Mesendoderm (in vitro differentiated cells): ENCODE measurements at regions not wholly inside any gene's neighbourhood (a gene's known extent, or its start where the extent isn't known, plus 50 kb on each side); places are given as distances from the start of the nearest gene placed in this dataset.

ENCODE experiments used
- DNase-seq: peaks from one replicate; pipeline ENCODE4 v3.0.0; 2013
- H2AK5ac ChIP-seq: 2 replicates; pipeline ENCODE4 v1.6.1; 2013; ENCODE audit warnings: low read length, inconsistent platforms
- H2BK120ac ChIP-seq: 2 replicates; pipeline ENCODE4 v1.6.1; 2013; ENCODE audit warnings: low read depth, mild to moderate bottlenecking, low read length, moderate library complexity, mixed read lengths
- H2BK15ac ChIP-seq: replicated peaks from 2 replicates; pipeline ENCODE4 v1.6.1; 2013; ENCODE audit warnings: low read depth, mild to moderate bottlenecking, moderate library complexity
- H2BK5ac ChIP-seq: 2 replicates; pipeline ENCODE4 v1.6.1; 2013; ENCODE audit warnings: low read length, inconsistent platforms
- H3K18ac ChIP-seq: 2 replicates; pipeline ENCODE4 v1.6.1; 2013; ENCODE audit warnings: mild to moderate bottlenecking, low read length, mixed read lengths
- H3K23ac ChIP-seq: one replicate; pipeline ENCODE4 v1.6.1; 2013; ENCODE audit warnings: low read length
- H3K27ac ChIP-seq: 2 replicates; pipeline ENCODE4 v1.5.1; 2013; ENCODE audit warnings: low read depth, mild to moderate bottlenecking, inconsistent platforms, low read length, moderate library complexity
- H3K27me3 ChIP-seq: 2 replicates; pipeline ENCODE4 v1.6.1; 2013; ENCODE audit warnings: low read length, control low read depth, mild to moderate bottlenecking, inconsistent platforms; ENCODE audit not compliant: insufficient read depth, poor library complexity
- H3K36me3 ChIP-seq: 2 replicates; pipeline ENCODE4 v1.6.1; 2013; ENCODE audit warnings: low read length, inconsistent platforms; ENCODE audit not compliant: control insufficient read depth, insufficient read depth
- H3K4ac ChIP-seq: one replicate; pipeline ENCODE4 v1.6.1; 2013; ENCODE audit warnings: low read depth, mild to moderate bottlenecking, low read length, moderate library complexity
- H3K4me1 ChIP-seq: 2 replicates; pipeline ENCODE4 v1.6.1; 2013; ENCODE audit warnings: low read depth, low read length, inconsistent platforms; ENCODE audit not compliant: control insufficient read depth
- H3K4me2 ChIP-seq: 2 replicates; pipeline ENCODE4 v1.6.1; 2013; ENCODE audit warnings: low read length
- H3K4me3 ChIP-seq: 2 replicates; pipeline ENCODE4 v1.5.1; 2013; ENCODE audit warnings: mild to moderate bottlenecking, low read length
- H3K56ac ChIP-seq: one replicate; pipeline ENCODE4 v1.6.1; 2013; ENCODE audit warnings: low read length
- H3K79me1 ChIP-seq: 2 replicates; pipeline ENCODE4 v1.6.1; 2013; ENCODE audit warnings: low read length, inconsistent platforms
- H3K79me2 ChIP-seq: 2 replicates; pipeline ENCODE4 v1.6.1; 2013; ENCODE audit warnings: mild to moderate bottlenecking, low read length; ENCODE audit not compliant: control insufficient read depth, insufficient read depth
- H3K9ac ChIP-seq: 2 replicates; pipeline ENCODE4 v1.6.1; 2013; ENCODE audit warnings: low read length, inconsistent platforms
- H4K5ac ChIP-seq: one replicate; pipeline ENCODE4 v1.6.1; 2013; ENCODE audit warnings: low read length
- H4K8ac ChIP-seq: one replicate; pipeline ENCODE4 v1.6.1; 2013; ENCODE audit warnings: low read depth, mild to moderate bottlenecking, control low read depth, low read length, moderate library complexity
- WGBS: extraction: QIAGEN DNeasy Blood & Tissue Kit; methylation state at CpG from one replicate; pipeline ENCODE4 v1.1.7; 2013; ENCODE audit warnings: low lambda C conversion rate, missing lambda C conversion rate; ENCODE audit not compliant: insufficient coverage; ENCODE audit errors: extremely low coverage; 5-methylcytosine and 5-hydroxymethylcytosine counted together

GRCh38 chr2:46825939-46826568, 89.6 kb downstream of the MCFD2 start:
- Histone ChIP-seq H3K4me3 (no peak overlapping the region), H3K56ac (no peak overlapping the region), H3K36me3 (no peaks in the 10 kb centered on the region), H4K5ac (no peak overlapping the region), H2BK120ac (no peak overlapping the region), H3K27ac (no peak overlapping the region), H3K4me1 (peaks cover 2% of the 10 kb centered on the region), H3K27me3 (no peaks in the 10 kb centered on the region), H3K79me2 (no peaks in the 10 kb centered on the region), H2BK5ac (no peak overlapping the region), H3K79me1 (no peaks in the 10 kb centered on the region), H3K23ac (no peak overlapping the region), H3K9ac (no peak overlapping the region), H3K4me2 (no peak overlapping the region), H2AK5ac (no peak overlapping the region), H2BK15ac (no peak overlapping the region), H3K18ac (no peak overlapping the region), H3K4ac (no peak overlapping the region), H4K8ac (no peak overlapping the region)
- no peak for DNase-seq
- WGBS, result no CpG with 5 or more reads among the region's 11 CpGs

- H3K23ac ChIP-seq, result no peak overlapping the region
- no peak overlapping the region for H4K5ac ChIP-seq
- no peak overlapping the region for H2BK120ac ChIP-seq
- H3K9ac ChIP-seq, result no peak overlapping the region
- H3K18ac ChIP-seq, result no peak overlapping the region
- no peak overlapping the region for H3K4me2 ChIP-seq
- H3K27me3 ChIP-seq, result no peaks in the 10 kb centered on the region
- DNase-seq, result no peak
- H3K4me3 ChIP-seq, result no peak overlapping the region
- H3K36me3 ChIP-seq, result no peaks in the 10 kb centered on the region
- no peak overlapping the region for H2AK5ac ChIP-seq
- no peak overlapping the region for H3K56ac ChIP-seq
- no peak overlapping the region for H3K4ac ChIP-seq
- H2BK15ac ChIP-seq, result no peak overlapping the region
- H2BK5ac ChIP-seq, result no peak overlapping the region
- no CpG with 5 or more reads among the region's 15 CpGs for WGBS
- peaks cover 2% of the 10 kb centered on the region for H3K4me1 ChIP-seq
- no peak overlapping the region for H3K27ac ChIP-seq
- no peak overlapping the region for H4K8ac ChIP-seq
- no peaks in the 10 kb centered on the region for H3K79me2 ChIP-seq
- no peaks in the 10 kb centered on the region for H3K79me1 ChIP-seq
Observed at GRCh38 chr2:46825231-46825938, 90.2 kb downstream of the MCFD2 start.

- Histone ChIP-seq H3K23ac (no peak overlapping the region), H2BK120ac (no peak overlapping the region), H3K27ac (no peak overlapping the region), H3K79me1 (no peaks in the 10 kb centered on the region), H3K56ac (no peak overlapping the region), H3K4me1 (peaks cover 2% of the 10 kb centered on the region), H3K79me2 (no peaks in the 10 kb centered on the region), H4K5ac (no peak overlapping the region), H3K18ac (no peak overlapping the region), H2AK5ac (no peak overlapping the region), H3K4me3 (no peak overlapping the region), H4K8ac (no peak overlapping the region), H2BK5ac (no peak overlapping the region), H3K27me3 (no peaks in the 10 kb centered on the region), H3K36me3 (no peaks in the 10 kb centered on the region), H3K9ac (no peak overlapping the region), H3K4me2 (no peak overlapping the region), H3K4ac (no peak overlapping the region), H2BK15ac (no peak overlapping the region)
- no CpG with 5 or more reads among the region's 3 CpGs for WGBS
- no peak for DNase-seq
Observed at GRCh38 chr2:46824611-46825010, 91.0 kb downstream of the MCFD2 start.

- Histone ChIP-seq H3K27me3 (no peaks in the 10 kb centered on the region), H3K36me3 (no peaks in the 10 kb centered on the region), H2AK5ac (no peak overlapping the region), H4K8ac (no peak overlapping the region), H3K23ac (no peak overlapping the region), H2BK15ac (no peak overlapping the region), H3K27ac (no peak overlapping the region), H3K4me2 (no peak overlapping the region), H2BK120ac (no peak overlapping the region), H3K4me3 (no peak overlapping the region), H3K9ac (no peak overlapping the region), H3K56ac (no peak overlapping the region), H3K79me1 (no peaks in the 10 kb centered on the region), H4K5ac (no peak overlapping the region), H3K79me2 (no peaks in the 10 kb centered on the region), H2BK5ac (no peak overlapping the region), H3K18ac (no peak overlapping the region), H3K4me1 (peaks cover 2% of the 10 kb centered on the region), H3K4ac (no peak overlapping the region)
- no peak for DNase-seq
- no CpG with 5 or more reads among the region's 2 CpGs for WGBS
Observed at GRCh38 chr2:46821600-46821999, 94.0 kb downstream of the MCFD2 start.

- Histone ChIP-seq H3K4me1 (peaks cover 2% of the 10 kb centered on the region), H3K4me2 (no peak overlapping the region), H3K79me1 (no peaks in the 10 kb centered on the region), H3K23ac (no peak overlapping the region), H2BK5ac (no peak overlapping the region), H3K9ac (no peak overlapping the region), H3K4me3 (no peak overlapping the region), H3K27me3 (no peaks in the 10 kb centered on the region), H4K8ac (no peak overlapping the region), H3K79me2 (no peaks in the 10 kb centered on the region), H4K5ac (no peak overlapping the region), H2BK15ac (no peak overlapping the region), H3K18ac (no peak overlapping the region), H3K4ac (no peak overlapping the region), H3K56ac (no peak overlapping the region), H2AK5ac (no peak overlapping the region), H2BK120ac (no peak overlapping the region), H3K36me3 (no peaks in the 10 kb centered on the region), H3K27ac (no peak overlapping the region)
- WGBS, result no CpG with 5 or more reads among the region's 2 CpGs
- no peak for DNase-seq
Observed at GRCh38 chr2:46818819-46819218, 96.8 kb downstream of the MCFD2 start.
